Fibroblast of skin of left biceps (primary cell): ENCODE measurements at regions not wholly inside any gene's neighbourhood (a gene's known extent, or its start where the extent isn't known, plus 50 kb on each side); places are given as distances from the start of the nearest gene placed in this dataset.

Experiments used
- DNase-seq, 2 experiments: peaks; one replicate each; pipeline ENCODE4 v3.0.0-alpha.2; 2013; ENCODE audit warnings: low read depth in 2 of 2

GRCh38 chr6:148203281-148203925 is 139.2 kb upstream of the SASH1 start:
- peak; percentile 42 to 52 for DNase-seq

GRCh38 chr6:148203970-148204369 is 138.7 kb upstream of the SASH1 start:
- DNase-seq: peak; percentile 90 to 91

GRCh38 chr6:148208298-148208697 is 134.3 kb upstream of the SASH1 start:
- DNase-seq: no peak

- no peak for DNase-seq
Measured at GRCh38 chr6:148211777-148212324, 130.8 kb upstream of the SASH1 start.

- DNase-seq: no peak
Measured at GRCh38 chr6:148212366-148212765, 130.3 kb upstream of the SASH1 start.

GRCh38 chr6:148213366-148213765 is 129.3 kb upstream of the SASH1 start:
- DNase-seq: no peak

- no peak for DNase-seq
Measured at GRCh38 chr6:148214667-148215066, 128.0 kb upstream of the SASH1 start.

- DNase-seq: no peak
Measured at GRCh38 chr6:148217051-148217450, 125.6 kb upstream of the SASH1 start.

GRCh38 chr6:148217921-148218320 is 124.7 kb upstream of the SASH1 start:
- no peak for DNase-seq

GRCh38 chr6:148218542-148219258 is 123.9 kb upstream of the SASH1 start:
- DNase-seq: no peak

- DNase-seq: no peak
Measured at GRCh38 chr6:148221196-148221979, 121.2 kb upstream of the SASH1 start.

- no peak for DNase-seq
Measured at GRCh38 chr6:148222376-148222775, 120.3 kb upstream of the SASH1 start.

GRCh38 chr6:148222846-148223245 is 119.8 kb upstream of the SASH1 start:
- no peak for DNase-seq

- no peak for DNase-seq
Measured at GRCh38 chr6:148223424-148223842, 119.2 kb upstream of the SASH1 start.

GRCh38 chr6:148225871-148226270 is 116.8 kb upstream of the SASH1 start:
- DNase-seq: no peak

GRCh38 chr6:148226284-148226683 is 116.4 kb upstream of the SASH1 start:
- DNase-seq: no peak

- DNase-seq: peak; percentile 45 to 52
Measured at GRCh38 chr6:148231572-148231971, 111.1 kb upstream of the SASH1 start.

GRCh38 chr6:148235446-148235845 is 107.2 kb upstream of the SASH1 start:
- no peak for DNase-seq

GRCh38 chr6:148238713-148239112 is 103.9 kb upstream of the SASH1 start:
- no peak for DNase-seq

- no peak for DNase-seq
Measured at GRCh38 chr6:148239215-148239614, 103.4 kb upstream of the SASH1 start.

- DNase-seq: no peak
Measured at GRCh38 chr6:148239801-148240460, 102.7 kb upstream of the SASH1 start.

GRCh38 chr6:148240461-148240840 is 102.2 kb upstream of the SASH1 start:
- DNase-seq: peak in 1 of 2 experiments; percentile 32
